GM12878 (cell line): ENCODE measurements at regions not wholly inside any gene's neighbourhood (a gene's known extent, or its start where the extent isn't known, plus 50 kb on each side); places are given as distances from the start of the nearest gene placed in this dataset.

ENCODE experiments used
- ATAC-seq: fragments of 200-7000 bp; cut with Tn5 transposase; 3 replicates; pipeline ENCODE4 v1.9.1; 2020; ENCODE audit warnings: mild to moderate bottlenecking, moderate library complexity
- BruUV-seq: library from RNA; stranded (reverse); fragments of 400-500 nt; replicated peaks from 2 replicates; lab custom pipeline; 2021; lab: Mats Ljungman, UMichigan
- CTCF ChIA-PET: fragments of 300-600 bp; sonication (Branson Sonifier 250); formaldehyde crosslinking; extraction: SDS; loops from one replicate; lab custom pipeline; 2021; ENCODE audit warnings: inconsistent platforms; lab: Yijun Ruan, JAX
- POLR2A ChIA-PET: fragments of 350-600 bp; formaldehyde crosslinking; extraction: SDS; loops from one replicate; lab custom pipeline; 2021; ENCODE audit warnings: inconsistent platforms; lab: Charles Lee
- RAD21 ChIA-PET: fragments of 300-600 bp; sonication (Branson Sonifier 250); formaldehyde crosslinking; loops from one replicate; lab custom pipeline; 2023; ENCODE audit warnings: antibody characterized with exemption; ENCODE audit not compliant: unreplicated experiment; lab: Charles Lee
- SMC1A ChIA-PET: fragments of 300-600 bp; sonication (Branson Sonifier 250); formaldehyde crosslinking; loops from one replicate; lab custom pipeline; 2023; ENCODE audit not compliant: unreplicated experiment, uncharacterized antibody; lab: Charles Lee
- DNase-seq: peaks from one replicate; pipeline ENCODE4 v3.0.0-alpha.2; 2011; ENCODE audit warnings: low read depth, low spot score
- FAIRE-seq: peaks from 3 replicates; lab custom pipeline; 2011; peaks lifted over from hg19 to GRCh38; lab: Jason Lieb, UNC
- H2AFZ ChIP-seq: 2 replicates; pipeline ENCODE4 v1.6.0; 2011; ENCODE audit warnings: low read depth, low read length, control low read depth; ENCODE audit not compliant: control insufficient read depth
- H3K27ac ChIP-seq: 2 replicates; pipeline ENCODE4 v1.5.1; 2011; ENCODE audit warnings: control low read depth; ENCODE audit not compliant: control insufficient read depth, insufficient read depth
- H3K27me3 ChIP-seq, 2 experiments: replicated peaks in 1 of 2; 2 replicates each; pipeline versions ENCODE4 v1.6.0 to v1.6.1; 2011; ENCODE audit warnings: low read length in 1 of 2; ENCODE audit not compliant: control insufficient read depth in 2 of 2, insufficient read depth in 2 of 2
- H3K36me3 ChIP-seq, 2 experiments: 2 replicates each; pipeline ENCODE4 v1.5.1; 2011; ENCODE audit warnings: low read length in 1 of 2; ENCODE audit not compliant: control insufficient read depth in 2 of 2, insufficient read depth in 2 of 2
- H3K4me1 ChIP-seq: 2 replicates; pipeline ENCODE4 v1.6.1; 2011; ENCODE audit warnings: mild to moderate bottlenecking, low read length, moderate library complexity, mixed read lengths; ENCODE audit not compliant: control insufficient read depth, insufficient read depth
- H3K4me2 ChIP-seq: 2 replicates; pipeline ENCODE4 v1.6.0; 2011; ENCODE audit warnings: control low read depth; ENCODE audit not compliant: control insufficient read depth, insufficient read depth
- H3K4me3 ChIP-seq: fragments of 200-600 bp; sonication (generic); 2 replicates; pipeline ENCODE4 v1.5.1; 2016
- H3K79me2 ChIP-seq: 2 replicates; pipeline ENCODE4 v1.6.0; 2011; ENCODE audit warnings: low read length; ENCODE audit not compliant: control insufficient read depth, insufficient read depth
- H3K9ac ChIP-seq: 2 replicates; pipeline ENCODE4 v1.8.0; 2011; ENCODE audit warnings: low read length, control low read depth, mixed read lengths; ENCODE audit not compliant: control insufficient read depth, insufficient read depth
- H3K9me3 ChIP-seq: replicated peaks from 3 replicates; pipeline ENCODE4 v1.5.1; 2011; ENCODE audit warnings: mild to moderate bottlenecking, low read length; ENCODE audit not compliant: control insufficient read depth, insufficient read depth
- H4K20me1 ChIP-seq: 2 replicates; pipeline ENCODE4 v1.6.0; 2011; ENCODE audit not compliant: control insufficient read depth, insufficient read depth
- BCL3 ChIP-seq: IDR thresholded peaks from 2 replicates; pipeline ENCODE4 v1.6.1; 2011; ENCODE audit warnings: borderline replicate concordance, low read depth, mild to moderate bottlenecking, moderate library complexity, low read length; ENCODE audit not compliant: insufficient read depth, poor library complexity, severe bottlenecking
- CHD1 ChIP-seq: IDR thresholded peaks from 2 replicates; pipeline ENCODE4 v1.6.1; 2012; ENCODE audit warnings: low read depth, low read length, improper control_type of control experiment
- EP300 ChIP-seq, 2 experiments: fragments of 150-350 bp in 1 of 2; IDR thresholded peaks; 2 replicates each; pipeline ENCODE4 v1.6.1; 2011 to 2012; ENCODE audit warnings: low read depth in 2 of 2, low read length in 2 of 2, borderline replicate concordance in 1 of 2, improper control_type of control experiment in 1 of 2, inconsistent platforms in 1 of 2; ENCODE audit not compliant: control insufficient read depth in 1 of 2
- ETV6 ChIP-seq, 2 experiments: fragments of 450-650 bp in 1 of 2; IDR thresholded peaks in 1 of 2; conservative IDR thresholded peaks in 1 of 2; 2 replicates each; pipeline ENCODE4 v1.6.1; 2014; ENCODE audit warnings: antibody characterized with exemption in 1 of 2, borderline replicate concordance in 1 of 2, low read depth in 1 of 2, mild to moderate bottlenecking in 1 of 2, moderate library complexity in 1 of 2
- HCFC1 ChIP-seq: fragments of 150-350 bp; IDR thresholded peaks from 2 replicates; pipeline ENCODE4 v1.6.1; 2014; ENCODE audit warnings: low read length
- IRF4 ChIP-seq: IDR thresholded peaks from 2 replicates; pipeline ENCODE4 v1.6.1; 2011; ENCODE audit warnings: low read depth, low read length
- LARP7 ChIP-seq: fragments of 450-650 bp; IDR thresholded peaks from 2 replicates; pipeline ENCODE4 v1.6.1; 2017; ENCODE audit warnings: mild to moderate bottlenecking
- MEF2B ChIP-seq: fragments of 450-650 bp; IDR thresholded peaks from 2 replicates; pipeline ENCODE4 v1.6.1; 2018; ENCODE audit warnings: mild to moderate bottlenecking, moderate library complexity; ENCODE audit not compliant: partially characterized antibody, poor library complexity, severe bottlenecking
- NFIC ChIP-seq: IDR thresholded peaks from 2 replicates; pipeline ENCODE4 v1.6.1; 2012; ENCODE audit warnings: low read depth, mild to moderate bottlenecking, inconsistent platforms, low read length, moderate library complexity
- PAX5 ChIP-seq: IDR thresholded peaks from 2 replicates; pipeline ENCODE4 v1.6.1; 2011; ENCODE audit warnings: low read depth, low read length, borderline replicate concordance
- PKNOX1 ChIP-seq: fragments of 450-650 bp; IDR thresholded peaks from 2 replicates; pipeline ENCODE4 v1.6.1; 2016; ENCODE audit warnings: mild to moderate bottlenecking
- RBBP5 ChIP-seq: fragments of 200-600 bp; sonication (generic); conservative IDR thresholded peaks from 2 replicates; pipeline ENCODE4 v1.6.1; 2016
- RELB ChIP-seq: fragments of 450-650 bp; IDR thresholded peaks from 2 replicates; pipeline ENCODE4 v1.6.1; 2017; ENCODE audit warnings: low read depth, mild to moderate bottlenecking, moderate library complexity
- SKIL ChIP-seq: fragments of 450-650 bp; IDR thresholded peaks from 2 replicates; pipeline ENCODE4 v1.6.1; 2017; ENCODE audit warnings: mild to moderate bottlenecking, low read depth, inconsistent platforms; ENCODE audit not compliant: poor library complexity, severe bottlenecking
- USF2 ChIP-seq: IDR thresholded peaks from 2 replicates; pipeline ENCODE4 v1.6.1; 2011; ENCODE audit warnings: low read depth, low read length, improper control_type of control experiment, borderline replicate concordance
- WRNIP1 ChIP-seq: IDR thresholded peaks from 2 replicates; pipeline ENCODE4 v1.6.1; 2011; ENCODE audit warnings: low read depth, low read length, improper control_type of control experiment, borderline replicate concordance
- YBX1 ChIP-seq: fragments of 450-650 bp; IDR thresholded peaks from 2 replicates; pipeline ENCODE4 v1.6.1; 2016; ENCODE audit warnings: antibody characterized with exemption
- ZNF274 ChIP-seq: IDR thresholded peaks from one replicate; pipeline ENCODE4 v1.8.0; 2011; ENCODE audit not compliant: insufficient read length, insufficient read depth
- WGBS: methylation state at CpG from one replicate; pipeline ENCODE4 v1.1.6; 2016; ENCODE audit warnings: low lambda C conversion rate; ENCODE audit not compliant: insufficient replicate concordance, insufficient coverage; ENCODE audit errors: missing lambda C conversion rate; 5-methylcytosine and 5-hydroxymethylcytosine counted together
- in situ Hi-C: fragments of 300-500 bp; cut with MboI; formaldehyde crosslinking; loops from 9 replicates; pipeline ENCODE4 v1.14.3; 2018; ENCODE audit warnings: mixed read lengths
- intact Hi-C: fragments of 100-400 bp; cut with micrococcal nuclease; formaldehyde crosslinking; loops from one replicate; pipeline ENCODE4 v1.14.2; 2022; ENCODE audit not compliant: unreplicated experiment

- no peak overlapping the region for H3K4me3 ChIP-seq
- in situ Hi-C loops (no loop called here), intact Hi-C loops (no loop called here)
- ChIA-PET CTCF (interaction anchor here (1.1 kb wide), 1 partner anchor 10 kb away, joined by 3 read pairs; no protein-coding TSS in a partner anchor), SMC1A (no interaction called here), POLR2A (no interaction called here), RAD21 (no interaction called here)
- no peak overlapping the region for H3K27ac ChIP-seq
- no TSS peak for BruUV-seq
- no peak overlapping the region for H3K4me2 ChIP-seq
- no peaks in the 10 kb centered on the region for H4K20me1 ChIP-seq
- FAIRE-seq (no peak), DNase-seq (no peak), ATAC-seq (no peak)
- H3K79me2 ChIP-seq, result no peaks in the 10 kb centered on the region
- H3K9ac ChIP-seq, result no peak overlapping the region
- no peaks in the 10 kb centered on the region for H3K36me3 ChIP-seq
- H3K27me3 ChIP-seq, result no peaks in the 10 kb centered on the region
- 26% methylated on average over 3 of the region's 3 CpGs for WGBS
- H2AFZ ChIP-seq, result no peak overlapping the region
- no peaks in the 10 kb centered on the region for H3K9me3 ChIP-seq
- TF ChIP-seq PAX5 (no peak), SKIL (no peak), MEF2B (no peak), RELB (no peak), CHD1 (no peak), EP300 (IDR thresholded peaks at IDR 0.05; ENCODE audit: borderline replicate concordance in 1 of 2, control insufficient read depth in 1 of 2, low read depth in 2 of 2, low read length in 2 of 2) (no peak), IRF4 (no peak), NFIC (no peak), YBX1 (no peak), RBBP5 (no peak), WRNIP1 (no peak), LARP7 (no peak), ETV6 (conservative IDR thresholded peaks at IDR 0.05 in 1 of 2, IDR thresholded peaks at IDR 0.05 in 1 of 2; ENCODE audit: borderline replicate concordance in 1 of 2, low read depth in 1 of 2) (no peak), BCL3 (no peak), USF2 (no peak), HCFC1 (no peak), PKNOX1 (no peak), ZNF274 (no peak)
- no peaks in the 10 kb centered on the region for H3K4me1 ChIP-seq
Observed at GRCh38 chr5:145130996-145131395, 704.1 kb downstream of the PRELID2 start.
